HCT116 (cell line): ENCODE measurements at regions not wholly inside any gene's neighbourhood (a gene's known extent, or its start where the extent isn't known, plus 50 kb on each side); places are given as distances from the start of the nearest gene placed in this dataset.

Experiments used
- CBX3 ChIP-seq: IDR thresholded peaks from 2 replicates; pipeline ENCODE4 v1.6.1; 2012; ENCODE audit warnings: low read depth
- CEBPB ChIP-seq: IDR thresholded peaks from 2 replicates; pipeline ENCODE4 v1.6.1; 2012; ENCODE audit warnings: low read depth
- CTCF ChIP-seq, 3 experiments: fragments of 200-600 bp in 1 of 3; sonication (generic) in 1 of 3; IDR thresholded peaks in 2 of 3; conservative IDR thresholded peaks in 1 of 3; 2 replicates each; pipeline ENCODE4 v1.5.1; 2012 to 2017; ENCODE audit warnings: low read depth in 2 of 3, low read length in 2 of 3, antibody characterized with exemption in 1 of 3, borderline replicate concordance in 1 of 3, control low read depth in 1 of 3, mild to moderate bottlenecking in 1 of 3, mixed read lengths in 1 of 3, mixed run types in 1 of 3, moderate library complexity in 1 of 3; ENCODE audit not compliant: insufficient read depth in 1 of 3
- ELF1 ChIP-seq: IDR thresholded peaks from 2 replicates; pipeline ENCODE4 v1.6.1; 2012; ENCODE audit warnings: low read depth, borderline replicate concordance
- EZH2 ChIP-seq: fragments of 200-600 bp; sonication (generic); IDR thresholded peaks from 2 replicates; pipeline ENCODE4 v1.6.1; 2017; ENCODE audit warnings: antibody characterized with exemption, mixed run types
- FOSL1 ChIP-seq: IDR thresholded peaks from 2 replicates; pipeline ENCODE4 v1.6.1; 2012; ENCODE audit warnings: low read depth
- POLR2A ChIP-seq: IDR thresholded peaks from 2 replicates; pipeline ENCODE4 v1.7.0; 2011; ENCODE audit warnings: borderline replicate concordance; ENCODE audit not compliant: insufficient read depth, insufficient read length; ENCODE audit errors: extremely low read depth
- RAD21 ChIP-seq: IDR thresholded peaks from 2 replicates; pipeline ENCODE4 v1.6.1; 2012; ENCODE audit warnings: low read depth, mild to moderate bottlenecking
- REST ChIP-seq: IDR thresholded peaks from 2 replicates; pipeline ENCODE4 v1.6.1; 2012; ENCODE audit warnings: low read depth
- SIN3A ChIP-seq: IDR thresholded peaks from 2 replicates; pipeline ENCODE4 v1.6.1; 2012; ENCODE audit warnings: low read depth
- SP1 ChIP-seq: IDR thresholded peaks from 2 replicates; pipeline ENCODE4 v1.6.1; 2012; ENCODE audit warnings: low read depth
- SRF ChIP-seq: IDR thresholded peaks from 2 replicates; pipeline ENCODE4 v1.6.1; 2012; ENCODE audit warnings: low read depth

- TF ChIP-seq CTCF (IDR thresholded peaks at IDR 0.05 in 2 of 3, conservative IDR thresholded peaks at IDR 0.05 in 1 of 3; ENCODE audit: borderline replicate concordance in 1 of 3, insufficient read depth in 1 of 3, low read depth in 2 of 3, low read length in 2 of 3), result no peak
- no peak for TF ChIP-seq POLR2A
- no peak for TF ChIP-seq SRF
- TF ChIP-seq FOSL1, result no peak
- TF ChIP-seq CBX3, result no peak
- TF ChIP-seq RAD21, result no peak
- TF ChIP-seq EZH2, result no peak
- no peak for TF ChIP-seq SIN3A
- no peak for TF ChIP-seq REST
- no peak for TF ChIP-seq ELF1
- TF ChIP-seq SP1, result no peak
- TF ChIP-seq CEBPB, result no peak
These were observed 1585.7 kb downstream of the BRINP3 start for GRCh38 chr1:188891958-188892357.
